CD8-positive, alpha-beta memory T cell (primary cell): ENCODE measurements at regions not wholly inside any gene's neighbourhood (a gene's known extent, or its start where the extent isn't known, plus 50 kb on each side); places are given as distances from the start of the nearest gene placed in this dataset.

Experiments
- CTCF ChIA-PET: fragments of 350-600 bp; sonication (Branson Sonifier 250); formaldehyde crosslinking; loops from one replicate; lab custom pipeline; 2021; ENCODE audit warnings: antibody characterized with exemption; lab: Charles Lee
- POLR2A ChIA-PET: fragments of 350-600 bp; sonication (Branson Sonifier 250); formaldehyde crosslinking; loops from one replicate; lab custom pipeline; 2021; ENCODE audit warnings: antibody characterized with exemption; lab: Charles Lee
- DNase-seq, 5 donors: peaks; one replicate each; pipeline versions ENCODE4 v3.0.0 to v3.0.0-alpha.2; 2020 to 2022; ENCODE audit warnings: mixed read lengths in 1 of 5
- H3K27ac ChIP-seq: one replicate; pipeline ENCODE4 v1.7.0; 2013; ENCODE audit warnings: low read depth, mild to moderate bottlenecking, low read length, moderate library complexity
- H3K27me3 ChIP-seq: 2 replicates; pipeline ENCODE4 v1.7.0; 2013; ENCODE audit warnings: low read length, mild to moderate bottlenecking; ENCODE audit not compliant: insufficient read depth, poor library complexity, severe bottlenecking
- H3K36me3 ChIP-seq: 2 replicates; pipeline ENCODE4 v1.7.0; 2013; ENCODE audit warnings: mild to moderate bottlenecking, low read length, moderate library complexity; ENCODE audit not compliant: insufficient read depth
- H3K4me1 ChIP-seq: 2 replicates; pipeline ENCODE4 v1.7.0; 2013; ENCODE audit warnings: mild to moderate bottlenecking, low read length, moderate library complexity; ENCODE audit not compliant: insufficient read depth
- H3K4me3 ChIP-seq: 2 replicates; pipeline ENCODE4 v1.7.0; 2013; ENCODE audit warnings: mild to moderate bottlenecking, low read length
- H3K9me3 ChIP-seq: 2 replicates; pipeline ENCODE4 v1.7.0; 2013; ENCODE audit warnings: mild to moderate bottlenecking, low read length
- H3K27ac Mint-ChIP-seq, 8 donors: one replicate each; pipeline ENCODE4 v1.8.0; 2020 to 2021; ENCODE audit warnings: mixed read lengths in 8 of 8, mild to moderate bottlenecking in 6 of 8, inconsistent platforms in 3 of 8, moderate library complexity in 3 of 8
- H3K27me3 Mint-ChIP-seq, 2 donors: one replicate each; pipeline ENCODE4 v1.8.0; 2020 to 2021; ENCODE audit warnings: mixed read lengths in 2 of 2, mild to moderate bottlenecking in 1 of 2, moderate library complexity in 1 of 2
- H3K36me3 Mint-ChIP-seq, 3 donors: one replicate each; pipeline ENCODE4 v1.8.0; 2020 to 2021; ENCODE audit warnings: mixed read lengths in 3 of 3, inconsistent platforms in 1 of 3, mild to moderate bottlenecking in 1 of 3
- H3K4me1 Mint-ChIP-seq, 3 donors: one replicate each; pipeline ENCODE4 v1.8.0; 2020 to 2021; ENCODE audit warnings: mixed read lengths in 3 of 3, inconsistent platforms in 1 of 3, mild to moderate bottlenecking in 1 of 3
- H3K4me3 Mint-ChIP-seq, 7 donors: one replicate each; pipeline ENCODE4 v1.8.0; 2020 to 2021; ENCODE audit warnings: mixed read lengths in 7 of 7, mild to moderate bottlenecking in 6 of 7, moderate library complexity in 4 of 7, inconsistent platforms in 2 of 7
- H3K9me3 Mint-ChIP-seq, 5 donors: one replicate each; pipeline ENCODE4 v1.8.0; 2020 to 2022; ENCODE audit warnings: mixed read lengths in 5 of 5, mild to moderate bottlenecking in 3 of 5, moderate library complexity in 2 of 5, inconsistent platforms in 1 of 5

GRCh38 chr15:78695046-78695671 is 54.1 kb upstream of the CHRNB4 start:
- no peaks in the 10 kb centered on the region for H3K36me3 Mint-ChIP-seq

DNA sequence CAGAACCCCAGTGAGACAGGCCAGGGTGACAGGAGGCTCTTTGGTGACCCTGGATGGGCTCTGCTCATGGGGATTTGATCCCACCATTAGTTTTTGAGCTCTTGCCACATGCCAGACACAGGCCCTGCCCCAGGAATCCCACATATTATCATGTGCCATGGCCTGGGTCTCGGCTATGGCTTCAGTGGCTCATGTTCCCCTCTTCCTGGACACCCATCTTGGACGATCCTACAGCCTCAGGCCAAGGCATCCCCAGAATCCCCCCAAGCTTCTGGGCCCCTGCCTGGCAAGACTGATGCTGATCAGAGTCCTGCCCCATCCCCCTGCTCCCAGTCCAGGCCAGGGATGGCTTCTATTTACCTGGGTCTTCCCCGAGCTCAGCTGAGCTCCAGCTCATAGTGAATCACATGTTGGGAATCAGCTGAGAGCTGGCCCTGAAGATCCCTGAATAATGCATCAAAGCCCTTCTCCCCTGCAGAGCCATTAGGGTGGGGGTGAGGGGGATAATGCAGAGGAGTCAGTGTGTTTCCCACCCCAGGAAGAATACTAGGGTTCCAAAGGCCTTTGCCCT is 50.9 kb upstream of the CHRNB4 start:
- ChIA-PET POLR2A (no interaction called here), CTCF (no interaction called here)
- Mint-ChIP-seq H3K27me3 (peaks cover 3 to 8% of the 10 kb centered on the region in 2 donors), H3K4me1 (no peaks in the 10 kb centered on the region), H3K4me3 (no peak overlapping the region), H3K9me3 (no peaks in the 10 kb centered on the region), H3K36me3 (no peaks in the 10 kb centered on the region), H3K27ac (peak overlapping the region in 1 of 8 donors; percentile 61)
- H3K27me3 ChIP-seq, result no peaks in the 10 kb centered on the region
- H3K9me3 ChIP-seq, result no peaks in the 10 kb centered on the region
- no peak for DNase-seq
- H3K4me1 ChIP-seq, result no peaks in the 10 kb centered on the region
- H3K27ac ChIP-seq, result no peak overlapping the region
- no peaks in the 10 kb centered on the region for H3K36me3 ChIP-seq
- no peak overlapping the region for H3K4me3 ChIP-seq

More at GRCh38 chr15:78695046-78695671, 54.1 kb upstream of the CHRNB4 start:
- Mint-ChIP-seq H3K9me3 (no peaks in the 10 kb centered on the region), H3K4me1 (no peaks in the 10 kb centered on the region), H3K4me3 (no peak overlapping the region), H3K27me3 (peaks cover 2 to 7% of the 10 kb centered on the region in 2 donors), H3K27ac (no peak overlapping the region)
- ChIA-PET CTCF (no interaction called here), POLR2A (no interaction called here)
- Histone ChIP-seq H3K27ac (no peak overlapping the region), H3K4me1 (no peaks in the 10 kb centered on the region), H3K9me3 (no peaks in the 10 kb centered on the region), H3K4me3 (no peak overlapping the region), H3K36me3 (no peaks in the 10 kb centered on the region), H3K27me3 (no peaks in the 10 kb centered on the region)
- DNase-seq, result no peak

- DNase-seq, result no peak
These were observed 50.3 kb upstream of the CHRNB4 start for GRCh38 chr15:78691167-78691850.

More at GRCh38 chr15:78691167-78691850, 50.3 kb upstream of the CHRNB4 start:
- Histone ChIP-seq H3K36me3 (no peaks in the 10 kb centered on the region), H3K27ac (no peak overlapping the region), H3K4me3 (no peak overlapping the region), H3K27me3 (no peaks in the 10 kb centered on the region), H3K9me3 (no peaks in the 10 kb centered on the region), H3K4me1 (no peaks in the 10 kb centered on the region)
- no peaks in the 10 kb centered on the region for H3K9me3 Mint-ChIP-seq
- CTCF ChIA-PET, result no interaction called here
- H3K27me3 Mint-ChIP-seq, result peaks cover 3 to 8% of the 10 kb centered on the region in 2 donors
- no peak overlapping the region for H3K27ac Mint-ChIP-seq
- H3K4me3 Mint-ChIP-seq, result no peak overlapping the region
- H3K4me1 Mint-ChIP-seq, result no peaks in the 10 kb centered on the region
- no peaks in the 10 kb centered on the region for H3K36me3 Mint-ChIP-seq
- POLR2A ChIA-PET, result no interaction called here
